ENCODE measurements at regions not wholly inside any gene's neighbourhood (a gene's known extent, or its start where the extent isn't known, plus 50 kb on each side); places are given as distances from the start of the nearest gene placed in this dataset.
"Not testable (repeated sequence)": the region's sequence is repeated elsewhere in the genome, so short reads cannot be mapped to it uniquely, and the experiment has no call there.

- no peak for DNase-seq (ENCODE audit: low read depth in 2 of 3, low spot score in 1 of 3)
Observed at GRCh38 chr21:18705971-18706370, 302.4 kb upstream of the TMPRSS15 start.

DNA sequence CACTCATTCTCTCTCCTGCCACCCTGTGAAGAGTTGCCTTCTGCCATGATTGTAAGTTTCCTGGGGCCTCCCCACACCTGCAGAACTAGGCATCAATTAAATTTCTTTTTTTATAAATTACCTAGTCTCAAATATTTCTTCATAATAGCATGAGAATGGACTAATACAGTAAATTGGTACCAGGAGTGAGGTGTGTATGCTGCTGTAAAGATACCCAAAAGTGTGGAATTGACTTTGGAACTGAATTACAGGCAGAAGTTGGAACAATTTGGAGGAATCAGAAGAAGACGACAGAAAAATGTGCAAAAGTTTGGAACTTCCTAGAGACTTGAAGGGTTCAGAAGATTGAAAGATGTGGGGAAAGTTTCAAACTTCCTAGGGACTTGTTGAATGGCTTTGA is 308.1 kb upstream of the TMPRSS15 start:
- DNase-seq (ENCODE audit: low read depth in 2 of 3, low spot score in 1 of 3) = no peak

GRCh38 chr21:18715606-18716005 is 312.0 kb upstream of the TMPRSS15 start:
- no peak for DNase-seq (ENCODE audit: low read depth in 2 of 3, low spot score in 1 of 3)

DNA sequence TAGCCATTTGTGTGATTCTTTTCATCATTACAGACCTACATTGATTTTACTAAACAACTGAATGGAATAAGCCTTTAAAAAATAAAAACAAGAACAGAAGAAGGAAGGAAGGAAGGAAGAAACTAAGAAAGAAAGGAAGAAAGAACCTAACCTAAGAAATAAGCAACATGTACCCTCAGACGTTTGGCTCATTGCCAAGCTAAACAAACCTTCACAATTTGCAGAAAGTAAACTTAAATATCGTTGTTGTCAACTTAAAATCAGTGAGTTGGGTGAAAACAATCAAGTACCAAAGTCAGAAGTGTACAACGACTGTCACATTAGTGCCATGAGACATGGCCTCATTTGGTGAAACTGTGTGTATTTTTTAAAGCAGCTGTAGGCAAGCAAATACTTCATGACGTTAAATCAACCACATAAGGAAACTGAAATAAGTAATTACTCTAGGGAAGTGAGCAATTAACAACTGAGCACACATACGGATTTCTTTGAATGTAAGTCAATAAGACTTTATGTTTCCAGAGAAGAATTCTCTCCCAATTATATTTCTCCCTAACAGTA is 313.1 kb upstream of the TMPRSS15 start:
- DNase-seq (ENCODE audit: low read depth in 2 of 3, low spot score in 1 of 3) = no peak

DNA sequence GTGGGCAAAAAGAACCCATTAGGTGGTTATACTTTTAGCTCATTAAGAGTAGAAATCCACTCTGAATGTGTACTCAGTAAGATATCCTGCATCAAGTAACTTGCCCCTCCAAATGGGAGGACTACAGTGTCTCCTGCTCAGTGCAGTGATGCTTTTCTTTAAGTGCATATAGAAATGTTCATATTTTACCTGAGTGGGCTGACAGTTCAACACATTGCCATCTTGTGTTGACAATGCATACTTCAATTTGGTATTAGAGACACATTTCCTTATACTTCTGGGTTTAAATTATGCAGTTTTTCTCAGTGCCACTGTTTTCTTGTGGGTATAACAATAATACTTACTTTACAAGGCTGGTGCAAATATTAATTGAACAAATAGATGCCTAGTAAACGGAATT is 318.6 kb upstream of the TMPRSS15 start:
- no peak for DNase-seq (ENCODE audit: low read depth in 2 of 3, low spot score in 1 of 3)

GRCh38 chr21:18723171-18723570 is 319.6 kb upstream of the TMPRSS15 start:
- DNase-seq (ENCODE audit: low read depth in 2 of 3, low spot score in 1 of 3) = no peak

- DNase-seq (ENCODE audit: low read depth in 2 of 3, low spot score in 1 of 3) = no peak
Observed at GRCh38 chr21:18725653-18726052, 322.1 kb upstream of the TMPRSS15 start.

- DNase-seq (ENCODE audit: low read depth in 2 of 3, low spot score in 1 of 3) = no peak
Observed at GRCh38 chr21:18741954-18742353, 338.4 kb upstream of the TMPRSS15 start.

DNA sequence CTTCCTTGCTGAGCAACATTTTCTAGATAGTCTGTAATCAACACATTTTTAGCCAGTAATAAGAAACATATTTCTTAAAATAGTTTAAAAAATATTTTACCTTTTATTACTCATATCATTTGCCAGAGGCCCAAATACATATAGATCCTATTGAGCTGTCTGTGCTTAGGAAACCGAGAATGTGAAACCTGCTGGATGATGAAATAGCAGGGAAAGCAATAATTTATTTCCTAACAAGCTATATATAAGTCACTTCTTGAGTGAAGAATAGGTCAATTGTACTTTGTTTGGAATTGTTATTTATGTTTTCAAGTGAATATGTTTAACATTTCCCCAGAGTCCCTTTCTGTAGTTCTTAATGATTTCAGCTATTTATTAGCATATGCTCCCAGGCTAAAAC is 339.9 kb upstream of the TMPRSS15 start:
- no peak for DNase-seq (ENCODE audit: low read depth in 2 of 3, low spot score in 1 of 3)

DNA sequence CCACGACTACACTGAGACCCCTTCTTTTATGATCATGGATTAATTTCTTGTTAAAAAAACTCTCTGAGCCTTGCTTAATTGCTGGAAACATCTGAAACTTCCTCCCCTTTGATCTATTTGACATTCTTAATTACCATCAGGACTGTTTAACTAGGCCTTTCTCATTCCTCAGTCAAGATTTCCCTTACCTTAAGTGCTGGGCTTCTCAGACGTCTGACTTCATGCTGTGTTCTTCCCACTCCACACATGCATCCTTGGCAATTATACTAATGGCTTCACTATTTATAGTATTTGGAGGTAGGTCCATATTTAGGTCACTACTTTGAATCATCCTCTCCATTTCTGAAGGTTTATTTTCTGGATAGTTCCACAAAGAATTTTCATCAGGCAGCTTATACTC is 341.3 kb upstream of the TMPRSS15 start:
- DNase-seq (ENCODE audit: low read depth in 2 of 3, low spot score in 1 of 3) = no peak

DNA sequence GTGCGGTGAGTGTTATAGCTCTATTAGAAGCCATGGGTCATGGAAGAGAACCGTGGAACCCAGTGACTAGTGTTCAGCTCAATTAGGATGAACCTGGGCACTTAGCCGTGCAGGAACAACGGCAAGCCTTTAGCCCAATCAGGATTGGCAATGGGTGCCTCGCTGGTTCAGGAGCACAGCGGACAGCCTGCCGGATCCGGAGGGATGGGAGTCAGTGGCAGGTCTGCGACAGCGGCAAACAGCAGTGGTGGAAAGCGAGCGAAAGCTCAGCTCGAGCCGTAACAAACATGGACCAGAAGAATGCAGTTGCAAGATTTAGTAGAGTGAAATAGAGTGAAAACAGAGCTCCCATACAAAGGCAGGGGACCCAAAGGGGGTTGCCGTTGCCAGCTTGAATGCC is 349.3 kb upstream of the TMPRSS15 start:
- DNase-seq (ENCODE audit: low read depth in 2 of 3, low spot score in 1 of 3) = not testable (repeated sequence)

GRCh38 chr21:18756272-18756671 is 352.7 kb upstream of the TMPRSS15 start:
- not testable (repeated sequence) for DNase-seq (ENCODE audit: low read depth in 2 of 3, low spot score in 1 of 3)

DNA sequence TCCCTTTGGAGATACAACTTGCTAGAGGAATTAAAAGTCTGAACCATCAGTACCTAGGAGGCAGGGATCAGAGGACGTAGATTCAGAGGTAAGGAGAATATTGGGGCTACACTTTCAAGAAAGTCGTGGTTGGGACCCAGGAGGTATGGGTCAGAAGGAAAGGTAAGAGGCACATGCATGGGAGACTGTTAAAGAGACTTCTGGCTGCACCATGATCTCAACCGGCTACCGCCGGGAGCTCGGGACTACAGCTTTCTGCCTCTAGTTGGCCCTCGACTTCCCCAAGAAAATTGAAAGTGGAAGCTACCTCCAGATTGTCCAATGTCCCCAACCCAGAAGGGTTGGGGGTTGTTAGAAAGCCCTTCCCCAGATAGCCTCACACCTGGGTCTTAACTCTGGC is 355.7 kb upstream of the TMPRSS15 start:
- no peak for DNase-seq (ENCODE audit: low read depth in 2 of 3, low spot score in 1 of 3)

- DNase-seq (ENCODE audit: low read depth in 2 of 3, low spot score in 1 of 3) = no peak
Observed at GRCh38 chr21:18759751-18760161, 356.2 kb upstream of the TMPRSS15 start.

- no peak for DNase-seq (ENCODE audit: low read depth in 2 of 3, low spot score in 1 of 3)
Observed at GRCh38 chr21:18760247-18760646, 356.7 kb upstream of the TMPRSS15 start.

- no peak for DNase-seq (ENCODE audit: low read depth in 2 of 3, low spot score in 1 of 3)
Observed at GRCh38 chr21:18764720-18765119, 361.1 kb upstream of the TMPRSS15 start.

GRCh38 chr21:18769599-18769998 is 366.0 kb upstream of the TMPRSS15 start:
- DNase-seq (ENCODE audit: low read depth in 2 of 3, low spot score in 1 of 3) = no peak

GRCh38 chr21:18771845-18772380 is 368.3 kb upstream of the TMPRSS15 start:
- no peak for DNase-seq (ENCODE audit: low read depth in 2 of 3, low spot score in 1 of 3)

GRCh38 chr21:18772404-18772803 is 368.8 kb upstream of the TMPRSS15 start:
- DNase-seq (ENCODE audit: low read depth in 2 of 3, low spot score in 1 of 3) = no peak

DNA sequence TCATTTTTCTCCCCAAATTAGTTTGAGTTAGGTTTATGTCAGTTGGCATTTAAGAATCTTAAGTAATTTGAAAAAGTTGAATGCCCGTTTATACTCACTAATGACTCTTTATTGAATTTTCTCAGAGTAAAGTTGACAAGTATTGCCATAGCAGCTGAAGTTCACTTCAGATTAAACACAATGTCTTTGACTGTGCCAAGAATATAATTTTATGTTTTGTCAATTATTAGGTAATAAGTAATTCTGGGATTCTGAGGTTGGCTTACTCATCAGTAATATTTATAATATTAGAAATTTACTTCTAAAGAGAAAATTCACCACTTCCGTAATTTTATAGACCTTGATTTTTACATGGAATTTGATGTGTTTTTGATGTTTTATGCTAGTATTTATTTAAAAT is 369.3 kb upstream of the TMPRSS15 start:
- no peak for DNase-seq (ENCODE audit: low read depth in 2 of 3, low spot score in 1 of 3)

DNA sequence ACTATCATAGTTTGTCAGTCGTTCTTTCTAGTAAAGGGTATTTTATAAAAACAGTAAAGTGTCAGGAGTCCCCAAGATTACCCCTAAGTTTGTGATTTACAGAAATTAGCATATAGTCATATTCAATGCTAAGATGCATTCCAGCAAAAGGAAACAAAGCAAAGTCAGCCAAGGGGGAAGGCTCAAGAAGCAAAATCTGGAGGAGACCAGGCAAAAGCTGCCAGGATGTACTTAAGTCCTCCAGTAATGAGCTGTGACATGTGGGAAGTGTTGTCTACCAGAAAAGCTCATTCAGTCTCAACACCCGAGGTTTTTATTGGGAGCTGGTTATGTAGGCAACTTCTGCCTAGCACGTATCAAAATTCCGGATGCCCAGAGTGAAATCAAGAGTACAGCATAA is 373.4 kb upstream of the TMPRSS15 start:
- no peak for DNase-seq (ENCODE audit: low read depth in 2 of 3, low spot score in 1 of 3)

GRCh38 chr21:18782721-18783120 is 379.1 kb upstream of the TMPRSS15 start:
- no peak for DNase-seq (ENCODE audit: low read depth in 2 of 3, low spot score in 1 of 3)

- no peak for DNase-seq (ENCODE audit: low read depth in 2 of 3, low spot score in 1 of 3)
Observed at GRCh38 chr21:18801468-18801867, 397.9 kb upstream of the TMPRSS15 start.

DNA sequence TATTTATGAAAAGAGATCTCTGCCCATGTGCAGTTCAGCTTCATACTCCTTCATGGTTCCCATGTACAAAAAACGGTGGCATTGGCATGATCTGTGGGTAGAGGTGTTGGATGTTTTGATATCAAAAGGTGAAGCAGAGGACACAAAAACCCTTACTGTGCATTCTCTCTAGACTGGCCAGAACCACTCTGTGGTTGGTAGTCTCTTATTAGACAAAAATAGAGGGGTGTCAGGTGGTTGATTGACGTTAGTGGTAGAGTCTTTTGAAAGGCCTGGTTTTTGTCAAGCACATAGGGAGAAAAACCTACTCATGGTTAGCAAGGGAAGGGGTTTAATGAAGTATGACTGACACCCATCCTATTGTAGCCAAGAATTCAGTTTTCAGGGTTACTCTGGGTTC is 400.0 kb upstream of the TMPRSS15 start:
- DNase-seq (ENCODE audit: low read depth in 2 of 3, low spot score in 1 of 3) = no peak
